DOHH2 (cell line): ENCODE measurements at regions not wholly inside any gene's neighbourhood (a gene's known extent, or its start where the extent isn't known, plus 50 kb on each side); places are given as distances from the start of the nearest gene placed in this dataset.

Experiments
- H3F3A ChIP-seq: fragments of 200-600 bp; sonication (generic), shearing (Covaris generic); 2 replicates; pipeline ENCODE4 v1.6.0; 2016; ENCODE audit warnings: antibody characterized with exemption, mild to moderate bottlenecking; ENCODE audit not compliant: control insufficient read depth, insufficient read depth
- H3K27ac ChIP-seq: fragments of 200-600 bp; sonication (generic); 2 replicates; pipeline ENCODE4 v1.5.1; 2014; ENCODE audit warnings: low read depth, mild to moderate bottlenecking, low read length, moderate library complexity
- H3K27me3 ChIP-seq: fragments of 200-600 bp; sonication (generic); 2 replicates; pipeline ENCODE4 v1.6.1; 2014; ENCODE audit warnings: mild to moderate bottlenecking, low read length, mixed read lengths; ENCODE audit not compliant: control insufficient read depth
- H3K36me3 ChIP-seq: fragments of 200-600 bp; sonication (generic); 2 replicates; pipeline ENCODE4 v1.6.1; 2014; ENCODE audit warnings: mild to moderate bottlenecking, low read length, moderate library complexity, mixed read lengths; ENCODE audit not compliant: control insufficient read depth
- H3K4me1 ChIP-seq: fragments of 200-600 bp; sonication (generic); 2 replicates; pipeline ENCODE4 v1.6.1; 2014; ENCODE audit warnings: mild to moderate bottlenecking, low read length, mixed read lengths; ENCODE audit not compliant: control insufficient read depth
- H3K4me2 ChIP-seq: fragments of 200-600 bp; sonication (generic); 2 replicates; pipeline ENCODE4 v1.6.0; 2014; ENCODE audit warnings: mild to moderate bottlenecking, low read length, moderate library complexity
- H3K4me3 ChIP-seq: fragments of 200-600 bp; sonication (generic); 2 replicates; pipeline ENCODE4 v1.5.1; 2014; ENCODE audit warnings: mild to moderate bottlenecking, low read length, mixed read lengths
- H3K79me2 ChIP-seq: fragments of 200-600 bp; sonication (generic); 2 replicates; pipeline ENCODE4 v1.6.1; 2014; ENCODE audit warnings: mild to moderate bottlenecking, low read length, mixed read lengths; ENCODE audit not compliant: control insufficient read depth
- H3K9me2 ChIP-seq: fragments of 200-600 bp; sonication (generic); replicated peaks from 2 replicates; pipeline ENCODE4 v1.6.1; 2014; ENCODE audit warnings: mild to moderate bottlenecking, low read length, mixed read lengths; ENCODE audit not compliant: control insufficient read depth
- H3K9me3 ChIP-seq: fragments of 200-600 bp; sonication (generic); 2 replicates; pipeline ENCODE4 v1.6.1; 2014; ENCODE audit warnings: antibody characterized with exemption, low read length, mixed read lengths; ENCODE audit not compliant: control insufficient read depth, insufficient read depth
- H4K20me1 ChIP-seq: fragments of 200-600 bp; sonication (generic); 2 replicates; pipeline ENCODE4 v1.6.0; 2014; ENCODE audit warnings: low read depth, mild to moderate bottlenecking, antibody characterized with exemption, low read length, moderate library complexity; ENCODE audit not compliant: control insufficient read depth, insufficient read depth
- CTCF ChIP-seq: fragments of 200-600 bp; sonication (generic); IDR thresholded peaks from one replicate; pipeline ENCODE4 v1.5.1; 2014; ENCODE audit warnings: antibody characterized with exemption, mild to moderate bottlenecking, low read depth, low read length; ENCODE audit not compliant: poor library complexity, severe bottlenecking
- EZH2phosphoT487 ChIP-seq: fragments of 200-600 bp; sonication (generic); IDR thresholded peaks from 2 replicates; pipeline ENCODE4 v1.6.1; 2017; ENCODE audit warnings: borderline replicate concordance, mild to moderate bottlenecking, antibody characterized with exemption, low read length, moderate library complexity, mixed read lengths

- no peak for TF ChIP-seq EZH2phosphoT487
- no peak for TF ChIP-seq CTCF
- no peaks in the 10 kb centered on the region for H3F3A ChIP-seq
- H3K36me3 ChIP-seq = no peaks in the 10 kb centered on the region
- H3K79me2 ChIP-seq = no peaks in the 10 kb centered on the region
- no peaks in the 10 kb centered on the region; the same call in 1 of the 2 replicates for H3K27me3 ChIP-seq
- no peaks in the 10 kb centered on the region for H3K9me2 ChIP-seq
- H3K9me3 ChIP-seq = no peaks in the 10 kb centered on the region
- no peak overlapping the region for H3K4me2 ChIP-seq
- H3K4me3 ChIP-seq = no peak overlapping the region
- H3K27ac ChIP-seq = no peak overlapping the region
- no peaks in the 10 kb centered on the region for H4K20me1 ChIP-seq
- H3K4me1 ChIP-seq = no peaks in the 10 kb centered on the region
These were observed 107.9 kb upstream of the FREM1 start for GRCh38 chr9:15018096-15018637.

- H3K27me3 ChIP-seq = no peaks in the 10 kb centered on the region
- no peaks in the 10 kb centered on the region for H3K9me3 ChIP-seq
- H4K20me1 ChIP-seq = no peaks in the 10 kb centered on the region
- no peaks in the 10 kb centered on the region for H3K36me3 ChIP-seq
- H3K9me2 ChIP-seq = no peaks in the 10 kb centered on the region
- TF ChIP-seq CTCF = no peak
- TF ChIP-seq EZH2phosphoT487 = no peak
- no peaks in the 10 kb centered on the region for H3F3A ChIP-seq
- no peaks in the 10 kb centered on the region for H3K79me2 ChIP-seq
- no peak overlapping the region for H3K4me3 ChIP-seq
- H3K4me1 ChIP-seq = no peaks in the 10 kb centered on the region
- H3K27ac ChIP-seq = no peak overlapping the region
- H3K4me2 ChIP-seq = no peak overlapping the region
These were observed 100.4 kb upstream of the FREM1 start for GRCh38 chr9:15010581-15010980.

GRCh38 chr9:15007698-15008097 is 97.5 kb upstream of the FREM1 start:
- H3K27me3 ChIP-seq = no peaks in the 10 kb centered on the region
- H3K79me2 ChIP-seq = no peaks in the 10 kb centered on the region

More at GRCh38 chr9:15007698-15008097, 97.5 kb upstream of the FREM1 start:
- Histone ChIP-seq H3K4me3 (no peak overlapping the region), H3K36me3 (no peaks in the 10 kb centered on the region), H4K20me1 (no peaks in the 10 kb centered on the region), H3K4me1 (no peaks in the 10 kb centered on the region), H3K27ac (no peak overlapping the region), H3F3A (no peaks in the 10 kb centered on the region), H3K4me2 (no peak overlapping the region), H3K9me2 (no peaks in the 10 kb centered on the region), H3K9me3 (no peaks in the 10 kb centered on the region)
- TF ChIP-seq EZH2phosphoT487 (no peak), CTCF (no peak)
